Activated CD4-positive, alpha-beta memory T cell treated with anti-CD3 and anti-CD28 coated beads for 36 hours (primary cell): ENCODE measurements at regions not wholly inside any gene's neighbourhood (a gene's known extent, or its start where the extent isn't known, plus 50 kb on each side); places are given as distances from the start of the nearest gene placed in this dataset.

Source experiments
- CTCF ChIA-PET: fragments of 350-600 bp; sonication (Branson Sonifier 250); formaldehyde crosslinking; loops from one replicate; lab custom pipeline; 2021; ENCODE audit warnings: antibody characterized with exemption, inconsistent platforms; lab: Charles Lee
- POLR2A ChIA-PET: fragments of 350-600 bp; sonication (Branson Sonifier 250); formaldehyde crosslinking; loops from one replicate; lab custom pipeline; 2021; ENCODE audit warnings: antibody characterized with exemption; lab: Charles Lee
- DNase-seq: peaks from one replicate; pipeline ENCODE4 v3.0.0-alpha.2; 2020
- H3K27ac Mint-ChIP-seq: one replicate; pipeline ENCODE4 v1.8.0; 2021; ENCODE audit warnings: mixed read lengths
- H3K27me3 Mint-ChIP-seq: one replicate; pipeline ENCODE4 v1.8.0; 2021; ENCODE audit warnings: mixed read lengths
- H3K36me3 Mint-ChIP-seq: one replicate; pipeline ENCODE4 v1.8.0; 2021; ENCODE audit warnings: mixed read lengths
- H3K4me1 Mint-ChIP-seq: one replicate; pipeline ENCODE4 v1.8.0; 2021; ENCODE audit warnings: low read depth, mixed read lengths
- H3K4me3 Mint-ChIP-seq: one replicate; pipeline ENCODE4 v1.8.0; 2021; ENCODE audit warnings: mild to moderate bottlenecking, mixed read lengths
- H3K9me3 Mint-ChIP-seq: one replicate; pipeline ENCODE4 v1.8.0; 2021; ENCODE audit warnings: mixed read lengths
- intact Hi-C: fragments of 100-400 bp; cut with micrococcal nuclease; formaldehyde crosslinking; loops from one replicate; pipeline ENCODE4 v1.15.1; 2023

GRCh38 chr14:84432676-84433075 is 1097.3 kb upstream of the FLRT2 start:
- no peaks in the 10 kb centered on the region for H3K4me1 Mint-ChIP-seq
- no peaks in the 10 kb centered on the region for H3K27me3 Mint-ChIP-seq
- POLR2A ChIA-PET = no interaction called here
- no peak overlapping the region for H3K27ac Mint-ChIP-seq
- no peak for DNase-seq
- no peaks in the 10 kb centered on the region for H3K36me3 Mint-ChIP-seq
- CTCF ChIA-PET = no interaction called here
- no peak overlapping the region for H3K4me3 Mint-ChIP-seq
- intact Hi-C loops = no loop called here
- H3K9me3 Mint-ChIP-seq = peaks cover 2% of the 10 kb centered on the region

GRCh38 chr14:84433961-84434360 is 1096.0 kb upstream of the FLRT2 start:
- Mint-ChIP-seq H3K9me3 (peaks cover 4% of the 10 kb centered on the region), H3K36me3 (no peaks in the 10 kb centered on the region), H3K4me3 (no peak overlapping the region), H3K27ac (no peak overlapping the region), H3K4me1 (no peaks in the 10 kb centered on the region), H3K27me3 (no peaks in the 10 kb centered on the region)
- POLR2A ChIA-PET = no interaction called here
- intact Hi-C loops = no loop called here
- CTCF ChIA-PET = no interaction called here
- DNase-seq = no peak

DNA sequence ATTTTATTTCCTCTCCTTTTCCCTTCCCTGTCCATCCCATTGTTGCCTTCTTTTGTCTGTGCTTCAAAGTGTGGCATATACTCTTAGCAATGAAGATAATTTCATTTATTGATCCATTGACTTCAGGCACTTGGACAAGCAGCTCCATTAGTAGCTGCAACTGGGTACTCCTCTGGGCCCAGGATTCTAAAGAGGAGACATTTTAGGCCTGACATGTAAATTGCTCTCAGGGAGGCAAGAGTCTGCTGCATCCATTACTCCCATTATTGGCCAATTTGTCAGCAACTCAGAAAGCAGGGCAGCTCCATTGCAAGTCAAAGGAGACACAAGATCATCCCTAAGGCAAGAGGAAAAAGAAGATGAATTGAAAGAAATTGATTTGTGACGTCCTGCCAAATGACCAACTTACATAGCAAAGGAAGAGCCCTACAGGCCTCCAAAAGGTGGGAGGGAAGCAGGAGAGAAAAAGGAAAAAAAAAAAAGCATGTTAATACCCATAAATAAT is 1094.1 kb upstream of the FLRT2 start:
- Mint-ChIP-seq H3K4me3 (no peak overlapping the region), H3K27me3 (no peaks in the 10 kb centered on the region), H3K9me3 (peaks cover 14% of the 10 kb centered on the region), H3K27ac (no peak overlapping the region), H3K36me3 (no peaks in the 10 kb centered on the region), H3K4me1 (no peaks in the 10 kb centered on the region)
- CTCF ChIA-PET = no interaction called here
- POLR2A ChIA-PET = no interaction called here
- no peak for DNase-seq
- intact Hi-C loops = no loop called here

GRCh38 chr14:84436528-84436927 is 1093.4 kb upstream of the FLRT2 start:
- Mint-ChIP-seq H3K4me1 (no peaks in the 10 kb centered on the region), H3K9me3 (peaks cover 14% of the 10 kb centered on the region), H3K36me3 (no peaks in the 10 kb centered on the region), H3K27me3 (no peaks in the 10 kb centered on the region), H3K27ac (no peak overlapping the region), H3K4me3 (no peak overlapping the region)
- no peak for DNase-seq
- ChIA-PET CTCF (no interaction called here), POLR2A (no interaction called here)
- intact Hi-C loops = no loop called here

DNA sequence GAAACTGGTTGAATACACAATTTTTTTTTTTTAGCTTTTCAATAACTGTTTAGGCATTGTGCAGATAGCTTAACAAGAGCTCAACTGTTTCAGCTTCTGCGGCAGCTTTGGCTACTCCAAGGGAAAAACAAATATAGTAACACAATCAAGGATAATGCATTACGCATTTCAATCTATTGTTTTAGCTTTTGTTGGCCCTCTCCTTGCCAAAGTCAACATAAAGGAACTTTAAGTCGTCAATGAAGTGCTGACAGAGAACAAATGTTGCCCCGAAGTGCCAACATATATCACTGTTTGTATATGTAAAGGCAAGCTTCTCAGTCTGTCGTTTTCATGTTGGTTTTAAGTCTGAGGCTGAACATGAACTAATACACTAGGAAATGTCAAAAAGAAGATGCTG is 1087.4 kb upstream of the FLRT2 start:
- no peaks in the 10 kb centered on the region for H3K36me3 Mint-ChIP-seq
- H3K9me3 Mint-ChIP-seq = peaks cover 19% of the 10 kb centered on the region

GRCh38 chr14:84445486-84445885 is 1084.5 kb upstream of the FLRT2 start:
- peaks cover 7% of the 10 kb centered on the region for H3K9me3 Mint-ChIP-seq
- no peaks in the 10 kb centered on the region for H3K36me3 Mint-ChIP-seq
- POLR2A ChIA-PET = no interaction called here
- no peaks in the 10 kb centered on the region for H3K4me1 Mint-ChIP-seq
- no peak overlapping the region for H3K27ac Mint-ChIP-seq
- no peak for DNase-seq
- CTCF ChIA-PET = no interaction called here
- intact Hi-C loops = no loop called here
- H3K27me3 Mint-ChIP-seq = no peaks in the 10 kb centered on the region
- no peak overlapping the region for H3K4me3 Mint-ChIP-seq

More for the DNA sequence above, 1087.4 kb upstream of the FLRT2 start:
- no peak overlapping the region for H3K27ac Mint-ChIP-seq
- ChIA-PET POLR2A (no interaction called here), CTCF (no interaction called here)
- no peaks in the 10 kb centered on the region for H3K4me1 Mint-ChIP-seq
- H3K27me3 Mint-ChIP-seq = no peaks in the 10 kb centered on the region
- H3K4me3 Mint-ChIP-seq = no peak overlapping the region
- intact Hi-C loops = no loop called here
- no peak for DNase-seq

DNA sequence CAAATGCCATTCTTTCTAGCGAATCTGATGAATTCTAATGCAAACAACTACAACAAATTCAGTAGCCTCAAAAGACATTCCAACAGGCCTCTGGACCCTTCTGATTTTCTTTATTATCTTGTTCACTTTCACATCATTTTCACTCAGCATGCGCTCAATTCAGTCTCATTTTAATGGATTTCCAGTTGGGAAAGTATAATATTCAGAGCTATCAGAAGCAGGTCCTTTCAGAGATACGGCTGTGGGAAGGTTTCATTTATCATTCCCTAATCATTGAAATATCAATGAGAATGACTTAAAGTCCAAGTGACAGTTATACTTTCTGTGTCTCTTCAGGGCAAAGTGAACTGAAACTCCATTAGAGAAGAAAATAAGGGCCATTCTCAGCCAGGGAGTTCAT is 1083.7 kb upstream of the FLRT2 start:
- Mint-ChIP-seq H3K4me3 (no peak overlapping the region), H3K36me3 (no peaks in the 10 kb centered on the region), H3K27me3 (no peaks in the 10 kb centered on the region), H3K27ac (no peak overlapping the region), H3K9me3 (peaks cover 7% of the 10 kb centered on the region), H3K4me1 (no peaks in the 10 kb centered on the region)
- intact Hi-C loops = no loop called here
- no peak for DNase-seq
- ChIA-PET POLR2A (no interaction called here), CTCF (no interaction called here)

- no peaks in the 10 kb centered on the region for H3K4me1 Mint-ChIP-seq
- DNase-seq = no peak
- H3K36me3 Mint-ChIP-seq = no peaks in the 10 kb centered on the region
- H3K27ac Mint-ChIP-seq = no peak overlapping the region
- ChIA-PET CTCF (no interaction called here), POLR2A (no interaction called here)
- H3K27me3 Mint-ChIP-seq = no peaks in the 10 kb centered on the region
- intact Hi-C loops = no loop called here
- H3K9me3 Mint-ChIP-seq = peaks cover 10% of the 10 kb centered on the region
- H3K4me3 Mint-ChIP-seq = no peak overlapping the region
Measured at GRCh38 chr14:84453307-84453950, 1076.5 kb upstream of the FLRT2 start.

DNA sequence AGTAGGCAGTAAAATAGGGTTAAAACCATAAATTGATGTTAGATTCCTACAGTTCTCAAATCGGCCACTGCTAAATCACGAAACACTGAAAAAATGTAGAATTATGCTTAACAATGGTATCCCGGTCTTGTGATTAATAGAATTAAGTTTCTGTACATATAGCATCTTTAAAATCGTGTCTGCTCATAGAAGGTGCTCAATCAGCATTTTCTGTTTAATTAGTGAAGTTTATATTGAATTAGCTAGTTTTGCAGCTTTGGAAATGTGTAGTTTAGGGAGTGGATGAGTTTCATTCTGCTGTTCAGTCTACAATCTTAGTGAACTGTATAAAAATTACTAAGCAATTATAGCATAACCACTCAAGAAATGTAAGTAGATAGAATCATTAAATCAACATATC is 1075.8 kb upstream of the FLRT2 start:
- Mint-ChIP-seq H3K27me3 (no peaks in the 10 kb centered on the region), H3K36me3 (no peaks in the 10 kb centered on the region), H3K9me3 (peaks cover 10% of the 10 kb centered on the region), H3K4me3 (no peak overlapping the region), H3K27ac (no peak overlapping the region), H3K4me1 (no peaks in the 10 kb centered on the region)
- POLR2A ChIA-PET = no interaction called here
- intact Hi-C loops = no loop called here
- CTCF ChIA-PET = no interaction called here
- DNase-seq = no peak

GRCh38 chr14:84456946-84457345 is 1073.0 kb upstream of the FLRT2 start:
- Mint-ChIP-seq H3K27ac (no peak overlapping the region), H3K27me3 (no peaks in the 10 kb centered on the region), H3K4me3 (no peak overlapping the region), H3K9me3 (peaks cover 10% of the 10 kb centered on the region), H3K36me3 (no peaks in the 10 kb centered on the region), H3K4me1 (no peaks in the 10 kb centered on the region)
- ChIA-PET POLR2A (no interaction called here), CTCF (no interaction called here)
- intact Hi-C loops = no loop called here
- DNase-seq = no peak

- no peaks in the 10 kb centered on the region for H3K27me3 Mint-ChIP-seq
- intact Hi-C loops = no loop called here
- no peaks in the 10 kb centered on the region for H3K4me1 Mint-ChIP-seq
- H3K9me3 Mint-ChIP-seq = peaks cover 4% of the 10 kb centered on the region
- POLR2A ChIA-PET = no interaction called here
- H3K36me3 Mint-ChIP-seq = no peaks in the 10 kb centered on the region
- no peak overlapping the region for H3K27ac Mint-ChIP-seq
- no peak overlapping the region for H3K4me3 Mint-ChIP-seq
- no peak for DNase-seq
- CTCF ChIA-PET = no interaction called here
Measured at GRCh38 chr14:84458881-84459280, 1071.1 kb upstream of the FLRT2 start.

DNA sequence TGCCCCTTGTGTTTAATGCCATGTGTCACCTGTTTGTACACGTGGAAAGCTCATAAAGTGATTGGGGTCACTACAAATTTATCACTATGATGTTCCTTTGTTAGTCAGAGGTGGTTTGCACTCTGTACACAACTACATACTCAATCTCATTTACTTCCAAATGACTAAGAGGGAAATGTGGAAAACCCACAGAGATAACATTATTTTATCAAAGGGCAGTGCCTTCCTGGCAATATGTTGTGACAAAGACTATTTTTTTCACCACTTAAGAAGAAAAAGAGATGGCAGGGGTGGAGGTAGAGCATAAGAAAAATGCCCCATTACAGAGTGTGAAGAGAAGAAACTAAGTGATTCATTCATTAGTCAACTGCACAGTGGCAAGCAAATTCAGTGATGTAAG is 1064.1 kb upstream of the FLRT2 start:
- H3K9me3 Mint-ChIP-seq = peaks cover 10% of the 10 kb centered on the region
- intact Hi-C loops = no loop called here
- CTCF ChIA-PET = no interaction called here

DNA sequence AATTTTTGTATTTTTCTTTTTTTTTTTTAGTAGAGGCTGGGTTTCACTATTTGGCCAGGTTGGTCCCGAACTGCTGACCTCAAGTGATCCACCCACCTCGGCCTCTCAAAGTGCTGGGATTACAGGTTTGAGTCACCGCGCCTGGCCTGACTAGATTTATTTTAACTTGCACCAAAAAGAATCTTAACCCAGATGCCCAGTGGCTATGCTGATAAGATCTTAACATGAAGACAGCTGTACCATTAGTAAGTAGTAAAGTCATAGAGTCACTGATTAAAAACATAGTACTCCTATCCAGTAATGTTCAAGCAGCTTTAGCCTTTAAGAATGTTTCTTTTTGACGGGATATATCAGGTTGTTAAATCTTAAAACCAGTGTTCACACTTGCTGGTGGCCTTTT is 1061.8 kb upstream of the FLRT2 start:
- no peak for DNase-seq
- no peaks in the 10 kb centered on the region for H3K27me3 Mint-ChIP-seq
- no peak overlapping the region for H3K27ac Mint-ChIP-seq
- ChIA-PET POLR2A (no interaction called here), CTCF (no interaction called here)
- H3K4me3 Mint-ChIP-seq = no peak overlapping the region
- no peaks in the 10 kb centered on the region for H3K4me1 Mint-ChIP-seq
- peaks cover 14% of the 10 kb centered on the region for H3K9me3 Mint-ChIP-seq
- intact Hi-C loops = no loop called here
- H3K36me3 Mint-ChIP-seq = no peaks in the 10 kb centered on the region

More for the DNA sequence above, 1064.1 kb upstream of the FLRT2 start:
- no peak for DNase-seq
- Mint-ChIP-seq H3K36me3 (no peaks in the 10 kb centered on the region), H3K4me1 (no peaks in the 10 kb centered on the region), H3K4me3 (no peak overlapping the region), H3K27ac (no peak overlapping the region), H3K27me3 (no peaks in the 10 kb centered on the region)
- POLR2A ChIA-PET = no interaction called here
